NCI-H526 (cell line): ENCODE measurements at regions not wholly inside any gene's neighbourhood (a gene's known extent, or its start where the extent isn't known, plus 50 kb on each side); places are given as distances from the start of the nearest gene placed in this dataset.
A peak's percentile ranks its signal among the peaks of the same experiment; 100 is the strongest.

Experiments used
- DNase-seq, 2 experiments: peaks; one replicate each; lab custom pipeline; 2025; lab: John Stamatoyannopoulos, UW

DNA sequence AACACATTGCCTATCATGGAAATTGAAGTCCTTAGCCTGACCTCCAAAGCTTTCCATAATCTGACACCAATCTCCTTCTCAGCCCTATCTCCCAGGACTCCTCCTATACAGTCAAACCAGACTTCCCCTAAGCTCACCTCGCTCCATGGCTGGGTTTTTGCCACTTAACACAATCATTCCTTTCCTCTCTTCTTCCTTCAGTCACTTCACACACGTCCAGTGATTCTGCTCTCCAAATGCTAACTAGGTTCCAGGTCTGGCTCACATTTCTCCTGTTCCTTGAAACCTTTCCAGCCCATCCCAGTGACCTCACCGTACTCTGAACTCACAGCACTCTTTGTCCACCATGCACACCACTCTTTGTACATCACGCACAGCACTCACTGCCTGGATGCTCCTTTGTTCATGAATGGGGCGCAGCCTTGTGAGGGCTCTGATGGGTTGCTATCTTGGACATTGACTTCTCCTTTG lies 98.4 kb downstream of the GLUL start:
- DNase-seq = no peak

DNA sequence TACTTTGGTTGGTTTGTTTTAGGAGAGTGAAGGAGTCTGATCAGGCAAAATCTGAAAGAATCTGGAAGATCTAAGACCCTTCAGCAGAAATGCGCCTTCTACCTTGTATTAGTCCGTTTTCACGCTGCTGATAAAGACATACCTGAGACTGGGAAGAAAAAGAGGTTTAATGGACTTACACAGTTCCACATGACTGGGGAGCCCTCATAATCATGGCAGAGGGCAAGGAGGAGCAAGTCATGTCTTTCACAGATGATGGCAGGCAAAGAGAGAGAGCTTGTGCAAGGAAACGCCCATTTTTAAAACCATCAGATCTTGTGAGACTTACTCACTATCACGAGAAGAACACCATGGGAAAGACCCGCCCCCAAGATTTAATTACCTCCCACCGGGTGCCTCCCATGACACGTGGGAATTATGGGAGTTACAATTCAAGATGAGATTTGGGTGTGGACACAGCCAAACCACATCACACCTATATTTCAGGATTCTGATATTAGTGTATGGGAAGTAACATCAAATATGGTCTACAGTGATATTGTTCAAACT lies 99.3 kb downstream of the GLUL start:
- no peak for DNase-seq

DNA sequence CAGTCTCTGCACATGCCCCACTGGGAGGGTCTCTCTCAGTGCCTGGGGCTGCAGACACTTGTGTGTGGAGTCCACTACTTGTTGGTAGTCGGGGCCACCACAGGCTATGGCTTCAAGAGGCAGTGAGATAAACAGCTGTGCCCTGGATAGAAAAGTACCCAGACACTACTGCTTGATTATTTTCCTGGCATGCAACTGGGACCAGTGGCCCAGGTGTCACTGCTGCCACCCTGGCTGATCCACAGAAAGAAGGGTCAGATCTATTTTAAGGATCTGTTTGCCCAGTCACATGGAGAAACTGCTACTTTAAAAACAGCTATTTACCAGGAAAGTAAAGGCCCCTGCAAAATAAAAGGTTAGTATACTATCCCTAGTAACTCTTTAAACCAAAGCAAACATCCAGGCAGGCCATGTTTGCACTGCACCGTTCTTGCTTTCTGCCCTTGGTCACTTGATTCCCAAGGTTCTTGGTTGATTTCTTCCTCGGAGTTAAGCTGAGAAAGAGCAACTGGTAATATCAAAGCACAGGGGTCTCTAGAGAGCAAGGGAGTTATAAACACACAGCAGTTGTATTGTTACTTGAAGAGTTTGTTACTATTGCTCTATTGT lies 99.9 kb downstream of the GLUL start:
- DNase-seq = no peak

DNA sequence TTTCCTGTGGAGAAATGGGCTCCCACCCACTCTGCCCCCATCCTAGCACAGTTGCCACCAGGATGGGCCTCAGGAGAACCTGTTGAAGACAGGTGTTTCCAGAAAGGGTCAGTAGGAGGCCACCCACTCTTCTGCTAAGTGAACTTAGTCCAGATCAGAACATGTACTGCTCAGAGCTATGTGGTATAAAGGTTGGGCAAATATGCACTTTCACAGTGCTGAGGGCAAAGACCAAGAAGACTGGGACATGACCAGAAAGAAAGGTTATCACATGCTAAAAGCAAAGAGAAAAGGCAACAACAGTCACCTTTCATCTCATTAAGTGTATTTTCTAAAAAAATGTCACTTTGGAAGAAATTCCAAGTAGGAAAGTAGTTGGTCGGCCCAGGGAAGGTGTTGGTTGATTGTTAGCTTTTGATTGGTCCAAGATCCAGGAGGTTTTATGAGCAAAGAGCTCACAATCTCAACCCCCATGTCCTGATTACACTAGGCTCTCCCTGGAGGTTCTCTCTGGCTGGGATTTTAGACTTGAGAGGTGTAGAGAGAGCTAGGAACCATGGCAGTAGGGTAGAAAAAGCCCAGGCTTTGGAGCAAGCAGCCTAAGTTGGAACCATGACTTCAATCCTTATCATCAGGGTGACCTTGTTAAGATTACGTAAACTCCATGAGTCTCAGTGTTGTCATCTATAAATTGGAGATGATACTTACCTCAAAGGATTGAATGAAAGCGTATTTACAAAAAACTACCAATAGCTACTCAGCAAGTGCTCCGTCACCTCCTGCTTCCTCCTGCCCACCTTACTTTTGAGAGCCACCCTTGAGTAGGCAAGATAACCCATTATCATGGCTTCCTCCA lies 102.6 kb downstream of the GLUL start:
- no peak for DNase-seq

DNA sequence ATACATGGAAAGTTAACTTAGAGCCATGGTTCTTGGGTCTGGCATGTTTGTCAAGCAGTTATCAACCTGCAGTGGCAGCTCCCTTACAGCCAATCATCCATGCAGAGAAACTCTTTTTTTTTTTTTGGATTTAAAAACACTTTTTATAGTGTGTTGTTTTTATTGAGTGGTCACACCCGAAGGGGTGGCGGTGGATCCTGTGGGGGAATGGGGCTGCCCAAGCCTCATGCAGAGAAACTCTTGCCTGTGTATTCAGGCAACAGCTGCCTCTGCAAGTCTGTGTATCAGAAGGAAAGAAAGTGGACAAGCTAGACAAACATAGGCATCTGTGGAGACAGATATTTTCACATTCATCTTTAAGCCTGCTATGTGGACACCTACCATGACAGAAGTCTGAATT lies 104.8 kb downstream of the GLUL start:
- no peak for DNase-seq

DNA sequence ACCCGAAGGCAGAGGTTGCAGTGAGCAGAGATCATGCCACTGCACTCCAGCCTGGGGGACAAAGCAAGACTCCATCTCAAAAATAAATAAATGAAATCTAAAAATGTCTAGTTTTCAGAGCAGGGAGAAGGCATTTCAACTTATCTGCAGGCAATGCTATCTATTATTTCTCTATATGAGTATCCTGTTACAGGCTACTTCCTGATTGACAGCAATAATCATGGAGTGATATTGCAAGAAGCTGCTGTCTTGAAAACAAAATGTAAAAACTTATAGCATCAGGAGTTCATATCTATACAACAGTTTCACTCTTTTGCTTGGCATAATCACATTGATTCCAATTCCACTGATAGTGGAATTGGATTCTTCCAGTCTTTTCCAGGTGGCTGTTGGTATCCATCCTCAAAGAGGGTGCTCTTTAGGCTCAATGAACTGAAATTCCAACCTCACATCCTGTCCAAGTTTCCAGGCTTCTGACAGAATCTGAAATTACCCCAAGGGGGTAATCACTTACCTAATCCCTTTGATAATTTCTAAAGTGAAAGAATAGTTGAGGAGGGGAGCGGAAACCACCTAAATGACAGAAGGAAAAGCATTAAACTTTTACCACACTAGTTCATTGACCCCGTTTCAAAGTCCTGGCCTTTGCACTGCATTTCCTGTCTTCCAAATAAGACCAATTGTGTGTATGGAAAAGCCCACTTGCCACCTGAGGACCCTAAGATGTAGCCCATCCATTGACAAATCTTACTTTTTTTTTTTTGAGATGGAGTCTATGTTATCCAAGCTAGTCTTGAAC lies 107.6 kb downstream of the GLUL start:
- no peak for DNase-seq

DNA sequence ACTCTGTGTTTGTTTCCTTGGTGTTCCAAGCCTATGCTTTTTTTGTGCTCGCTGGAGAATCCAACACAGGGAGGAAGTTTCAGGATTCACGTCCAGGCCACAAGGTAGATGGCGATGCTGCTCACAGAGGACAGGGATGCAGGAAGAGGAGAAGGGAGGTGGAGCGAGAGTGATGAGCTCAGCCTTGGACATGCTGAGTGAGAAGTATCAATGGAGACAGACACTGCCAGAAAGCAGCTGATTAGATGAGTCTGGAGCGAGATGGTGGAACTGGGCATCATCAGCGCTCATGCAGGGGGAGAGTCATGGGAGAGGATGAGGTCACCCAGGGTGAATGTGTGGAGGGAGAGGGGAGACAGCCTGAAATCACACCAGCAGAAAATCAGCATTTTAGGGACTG lies 110.0 kb downstream of the GLUL start:
- DNase-seq = no peak

DNA sequence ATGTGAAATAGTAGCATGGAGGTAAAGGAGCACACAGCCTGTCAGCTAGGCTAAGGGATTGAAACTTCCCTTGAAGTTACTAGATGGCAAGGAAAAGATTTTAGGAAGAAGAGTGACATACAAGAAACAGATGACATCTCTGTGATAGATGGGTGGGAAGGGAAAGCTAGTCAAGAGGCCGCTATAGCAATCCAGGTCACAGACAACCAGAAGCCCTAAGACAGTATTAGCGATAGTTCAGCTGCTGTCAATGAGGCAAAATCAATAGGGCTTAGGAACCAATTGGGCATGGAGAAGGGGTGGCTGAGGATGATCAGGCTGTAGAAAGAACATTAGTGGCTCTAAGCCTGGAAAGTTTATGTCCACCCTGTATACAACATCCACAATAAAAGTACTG lies 111.1 kb downstream of the GLUL start:
- DNase-seq = no peak

DNA sequence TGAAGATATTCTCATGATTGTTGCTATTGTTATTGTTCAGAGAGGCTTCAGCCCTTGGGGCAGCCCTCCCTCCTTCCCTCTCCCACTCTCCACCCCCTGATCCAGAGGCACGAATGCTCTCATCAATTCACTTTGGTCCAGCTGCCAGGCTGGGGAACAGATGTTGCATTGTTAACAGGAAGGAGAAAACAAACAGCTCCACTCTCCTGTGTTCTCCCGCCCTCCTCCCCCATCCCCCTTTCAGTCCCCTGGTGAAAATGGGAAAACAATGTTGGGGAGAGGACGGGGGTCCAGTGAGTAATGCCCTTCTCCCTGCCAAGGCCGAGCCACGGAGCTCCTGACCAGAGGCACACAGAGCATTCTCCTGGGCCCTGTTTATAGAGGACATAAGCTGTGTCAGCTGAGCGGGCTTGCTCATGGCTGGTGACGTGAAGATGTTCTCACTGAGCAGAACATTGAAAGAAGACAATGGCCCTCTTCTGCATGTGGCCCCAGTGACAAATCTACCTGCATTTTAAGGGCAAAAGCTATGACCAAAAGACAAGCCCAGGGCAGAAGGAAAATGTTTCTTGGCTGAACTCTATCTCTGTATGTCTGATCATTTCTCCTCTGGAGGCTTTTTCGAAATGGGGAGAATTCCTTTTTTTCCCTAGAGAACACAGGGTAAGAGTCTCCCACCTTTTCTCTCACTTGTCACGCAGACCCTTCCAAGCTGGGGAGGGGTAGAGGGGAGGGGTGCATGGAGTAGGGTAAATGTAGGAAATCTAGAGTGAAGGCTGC lies 111.7 kb downstream of the GLUL start:
- peak; percentile 73 to 78 for DNase-seq

DNA sequence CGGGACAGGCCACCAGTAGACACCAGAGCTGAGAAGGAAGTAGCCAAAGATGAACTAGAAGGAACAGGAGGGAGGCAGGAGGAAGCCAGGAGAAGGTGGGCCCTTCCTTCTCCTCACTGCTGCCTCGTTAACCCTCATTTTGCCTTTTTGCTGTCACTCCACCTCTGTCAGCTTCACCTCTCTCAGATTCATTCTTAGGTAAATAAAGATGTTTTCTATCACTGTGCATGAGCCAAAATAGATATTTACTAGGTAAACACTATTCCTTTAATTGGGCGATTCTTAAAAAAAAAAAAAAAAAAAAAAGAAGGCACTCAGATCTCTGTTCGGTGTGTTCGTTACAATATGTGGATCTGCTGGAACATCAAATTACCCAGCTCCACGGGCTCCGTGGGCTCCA lies 112.3 kb downstream of the GLUL start:
- no peak for DNase-seq

DNA sequence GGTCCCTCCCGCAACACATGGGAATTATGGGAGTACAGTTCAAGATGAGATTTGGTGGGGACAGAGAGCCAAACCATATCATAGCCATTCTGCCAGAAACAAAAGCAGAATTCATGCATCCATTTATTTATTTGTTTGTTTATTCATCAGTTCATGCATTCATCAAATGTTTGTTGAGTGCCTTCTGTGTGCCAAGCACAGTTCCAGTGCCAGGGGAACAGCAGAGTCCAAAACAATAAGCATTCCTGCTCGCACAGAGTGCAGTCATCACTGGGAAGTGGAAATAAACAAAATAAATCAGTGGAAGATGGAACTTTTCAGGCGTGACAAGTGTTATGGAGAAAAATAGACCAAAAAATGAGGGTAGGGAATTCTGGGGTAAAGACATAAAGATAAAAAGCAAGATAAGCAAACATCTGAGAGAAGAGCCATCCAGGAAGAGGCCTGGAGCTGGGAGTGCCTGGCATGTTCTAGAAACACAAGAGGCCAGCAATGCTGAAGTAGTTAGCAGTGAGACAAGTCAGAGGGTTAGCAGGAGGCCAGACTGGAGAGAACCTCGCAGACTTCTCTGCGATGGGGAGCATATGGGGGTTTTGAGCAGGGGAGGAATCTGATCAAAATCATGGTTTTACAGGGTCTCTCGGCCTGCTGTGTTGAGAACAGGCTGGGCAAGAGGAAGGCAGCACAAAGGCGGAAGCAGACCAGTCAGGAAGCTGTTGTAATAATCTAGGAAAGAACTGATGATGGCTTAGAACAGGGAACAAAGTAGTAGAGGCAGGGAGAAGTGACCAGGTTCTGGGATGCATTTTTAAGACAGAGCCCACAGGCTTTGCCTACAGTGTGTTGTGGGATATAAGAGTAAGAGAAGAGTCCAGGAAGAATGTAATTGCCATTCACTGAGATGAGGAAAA lies 113.2 kb downstream of the GLUL start:
- no peak for DNase-seq

DNA sequence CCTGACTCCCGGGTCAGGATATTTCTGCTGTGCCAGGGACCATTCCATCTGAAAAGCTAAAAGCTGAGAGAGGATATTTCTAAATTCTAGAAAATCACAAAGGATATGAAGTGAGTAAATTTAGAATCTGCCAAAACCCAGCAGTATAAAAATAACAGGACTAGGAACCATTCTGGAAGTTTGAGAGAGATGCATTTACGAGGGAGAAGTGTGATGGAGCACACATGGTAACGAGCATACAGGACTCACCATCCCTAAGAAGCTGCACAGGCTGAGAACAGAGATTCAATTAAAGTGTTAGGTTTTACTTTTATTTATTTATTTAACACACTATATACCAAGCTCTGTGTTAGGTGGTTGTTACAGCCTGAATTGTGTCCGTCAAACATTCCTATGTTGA lies 116.3 kb downstream of the GLUL start:
- DNase-seq = no peak

DNA sequence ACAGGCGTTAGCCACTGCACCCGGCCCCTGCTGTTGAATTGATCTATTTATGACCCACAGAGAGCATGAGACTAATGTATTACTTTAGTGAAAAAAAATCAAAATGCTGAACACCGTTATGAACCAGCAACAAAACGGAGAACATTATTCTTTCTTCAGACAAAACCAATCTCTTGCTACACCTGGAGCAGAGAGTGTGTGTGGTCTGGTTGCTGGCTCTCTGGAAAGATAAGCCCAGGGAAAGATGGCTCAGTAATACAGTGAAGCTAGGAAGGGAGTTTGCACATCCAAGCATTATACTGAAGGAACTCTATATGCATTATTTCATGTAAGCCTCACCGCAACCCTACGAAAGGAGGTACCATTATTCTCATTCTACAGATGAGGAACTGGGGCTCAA lies 117.0 kb downstream of the GLUL start:
- DNase-seq = no peak

DNA sequence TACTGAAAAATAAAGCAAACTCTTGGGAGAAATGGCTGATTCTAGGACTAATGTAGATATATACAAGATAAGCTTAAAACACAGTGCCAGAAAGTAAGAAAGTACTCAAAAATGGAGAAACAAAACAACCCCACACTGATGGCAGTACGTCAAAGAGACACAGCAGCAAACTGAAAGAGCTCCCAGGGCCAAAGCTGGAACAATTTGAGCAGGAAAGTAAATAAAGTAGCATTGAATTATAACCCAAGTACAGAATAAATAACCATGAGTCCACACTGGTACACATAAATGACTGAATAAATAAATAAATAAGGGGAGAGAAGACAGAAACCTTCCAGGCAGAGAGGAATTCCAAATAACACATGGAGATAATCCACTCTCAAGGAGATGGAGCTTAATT lies 120.9 kb downstream of the GLUL start:
- no peak for DNase-seq

DNA sequence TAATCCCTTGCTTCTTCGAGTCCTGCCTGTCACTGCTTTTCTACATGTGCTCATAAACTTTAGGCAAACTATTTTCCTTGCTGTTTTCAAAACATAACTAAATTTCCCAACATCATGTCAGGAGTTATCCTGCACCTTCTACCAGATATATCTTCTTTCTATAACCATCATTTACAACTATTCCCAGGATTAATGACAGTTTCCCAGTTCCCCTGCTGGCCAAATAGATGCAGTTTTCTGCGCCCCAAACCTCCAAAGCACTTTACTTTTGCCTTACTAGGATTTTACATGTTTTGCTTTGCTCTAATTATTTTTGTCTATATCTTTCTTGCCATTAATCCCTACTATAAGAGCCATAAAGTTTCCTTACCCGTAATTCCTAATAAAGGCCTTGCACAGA lies 122.5 kb downstream of the GLUL start:
- DNase-seq = no peak

DNA sequence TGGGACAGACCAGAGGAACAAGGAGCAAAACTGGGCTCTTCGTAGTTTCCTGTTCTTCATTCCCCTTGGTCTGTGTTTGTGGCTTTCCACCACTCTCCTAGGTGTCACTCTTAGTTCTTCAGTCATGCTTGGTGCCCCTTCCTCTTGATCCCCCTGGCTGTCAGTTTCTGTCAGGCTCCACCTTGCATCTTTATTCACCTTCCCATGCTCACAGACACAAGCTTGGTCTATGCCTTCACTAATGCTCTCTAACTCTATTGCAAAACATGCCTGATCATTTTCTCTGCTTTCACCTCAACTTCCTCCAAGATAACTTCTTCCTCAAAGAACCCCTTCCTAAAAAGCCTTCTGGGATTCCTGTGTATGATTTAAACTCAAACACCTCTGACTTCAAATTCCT lies 122.9 kb downstream of the GLUL start:
- no peak for DNase-seq

DNA sequence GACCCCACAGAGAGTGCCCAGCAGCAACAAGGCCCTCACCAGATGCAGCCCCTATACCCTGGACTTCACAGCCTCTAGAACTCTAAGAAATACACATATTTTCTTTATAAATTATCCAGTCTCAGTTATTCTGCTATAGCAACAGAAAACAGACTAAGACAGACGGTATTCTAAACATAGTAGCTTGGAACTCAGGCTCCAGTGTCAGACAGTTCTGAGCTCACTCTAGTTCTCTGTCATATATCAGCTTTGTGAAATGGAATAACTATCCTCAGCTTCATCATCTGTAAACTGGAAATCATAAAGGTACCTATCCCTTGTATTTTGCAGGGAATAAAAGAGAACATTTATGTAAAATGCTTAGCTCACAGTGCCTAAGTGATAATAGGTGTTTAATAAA lies 127.4 kb downstream of the GLUL start:
- DNase-seq = no peak

DNA sequence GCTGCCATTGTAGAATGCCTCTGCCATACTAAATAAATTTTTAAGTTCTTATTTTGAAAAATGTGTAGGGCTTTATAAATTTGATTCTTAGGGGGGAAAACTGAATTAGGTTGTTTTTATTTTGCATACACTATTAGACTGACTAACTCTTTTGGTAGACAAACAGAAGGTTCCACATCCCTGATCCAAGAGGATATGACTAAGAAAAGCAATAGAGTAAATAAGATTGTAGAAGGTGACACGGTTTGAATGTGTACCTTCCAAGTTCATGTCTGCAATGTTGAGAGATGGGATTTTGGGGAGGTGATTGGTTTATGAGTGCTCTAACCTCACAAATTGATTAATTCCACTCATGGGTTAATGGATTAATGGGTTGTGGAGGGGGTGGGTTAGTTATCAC lies 127.9 kb downstream of the GLUL start:
- DNase-seq = no peak

DNA sequence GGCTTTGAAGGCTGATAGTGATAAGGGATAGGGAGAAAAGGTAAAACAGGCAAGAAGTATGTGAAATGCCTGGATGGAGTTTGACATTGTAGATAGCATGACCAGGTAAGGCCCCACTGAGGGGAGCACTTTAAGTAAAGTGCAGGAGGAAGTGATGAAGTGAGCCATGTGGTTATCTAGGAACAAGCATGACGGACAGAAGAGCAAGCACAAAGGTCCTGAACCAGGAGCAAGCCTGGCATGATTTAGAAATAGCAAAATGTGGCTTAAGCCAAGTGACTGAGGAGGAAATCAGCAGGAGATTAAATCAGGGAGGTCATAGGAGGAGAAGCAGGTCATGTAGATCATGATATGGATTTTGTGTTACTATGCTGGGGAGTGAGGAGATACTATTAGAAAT lies 129.2 kb downstream of the GLUL start:
- no peak for DNase-seq

DNA sequence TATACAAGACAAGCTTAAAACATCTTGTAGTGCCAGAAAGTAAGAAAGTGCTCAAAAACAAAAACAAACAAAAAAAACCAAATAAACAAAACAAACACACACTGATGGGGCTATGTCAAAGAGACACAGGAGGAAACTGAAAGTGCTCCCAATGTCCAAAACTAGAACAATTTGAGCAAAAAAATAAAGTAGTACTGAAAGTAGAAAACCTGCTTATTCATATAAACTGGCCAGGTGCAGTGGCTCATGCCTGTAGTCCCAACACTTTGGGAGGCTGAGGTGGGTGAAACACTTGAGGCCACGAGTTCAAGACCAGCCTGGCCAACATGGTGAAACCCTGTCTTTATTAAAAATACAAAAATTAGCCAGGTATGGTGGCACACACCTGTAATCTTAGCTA lies 129.9 kb downstream of the GLUL start:
- no peak for DNase-seq

DNA sequence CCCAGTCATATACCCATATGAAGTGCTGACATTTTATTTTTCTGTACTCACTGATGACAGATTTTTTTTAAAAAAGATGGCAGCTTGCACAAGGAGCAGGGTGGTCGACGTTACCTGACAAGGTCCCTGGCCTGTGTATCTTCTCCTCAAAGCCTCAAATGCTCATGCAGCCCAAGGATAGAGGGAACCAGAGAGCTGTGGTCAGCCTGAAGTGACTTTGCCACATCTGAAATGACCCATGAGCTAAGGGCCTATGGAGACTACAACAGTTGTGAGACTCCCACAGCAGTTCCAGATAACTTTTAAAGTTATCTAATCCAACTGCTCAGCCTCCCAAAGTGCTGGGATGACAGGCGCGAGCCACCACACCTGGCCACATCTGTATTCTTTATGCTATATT lies 131.1 kb downstream of the GLUL start:
- DNase-seq = no peak
